ENCODE measurements at regions not wholly inside any gene's neighbourhood (a gene's known extent, or its start where the extent isn't known, plus 50 kb on each side); places are given as distances from the start of the nearest gene placed in this dataset.

- intact Hi-C loops (cut with DNase I), result no loop called here
- WGBS, 2 donors, result 67 to 89% methylated on average over 6 to 7 of the region's 7 CpGs
- H3K27me3 ChIP-seq, result peaks cover 0 to 17% (median 0%) of the 10 kb centered on the region in 4 donors
- TF ChIP-seq CTCF (IDR thresholded peaks at IDR 0.05) (no peak), POLR2A (IDR thresholded peaks at IDR 0.05) (no peak)
- H3K4me1 ChIP-seq, result peaks cover 0 to 12% (median 0%) of the 10 kb centered on the region in 3 donors
- no peaks in the 10 kb centered on the region for H3K9me3 ChIP-seq
- no peak overlapping the region for H3K27ac ChIP-seq
- H3K36me3 ChIP-seq, result no peaks in the 10 kb centered on the region
- no peak for DNase-seq
- H3K4me3 ChIP-seq, result no peak overlapping the region
Measured at GRCh38 chr20:57943950-57944349, 234.1 kb upstream of the PMEPA1 start.

GRCh38 chr20:57943291-57943690 is 233.5 kb upstream of the PMEPA1 start:
- TF ChIP-seq CTCF (IDR thresholded peaks at IDR 0.05) (no peak), POLR2A (IDR thresholded peaks at IDR 0.05) (no peak)
- H3K4me1 ChIP-seq, result peaks cover 0 to 12% (median 0%) of the 10 kb centered on the region in 3 donors
- H3K27me3 ChIP-seq, result peaks cover 0 to 17% (median 0%) of the 10 kb centered on the region in 4 donors
- 79 to 80% methylated on average over 6 to 7 of the region's 9 CpGs for WGBS, 2 donors
- no peak for DNase-seq
- intact Hi-C loops (cut with DNase I), result no loop called here
- H3K36me3 ChIP-seq, result no peaks in the 10 kb centered on the region
- H3K4me3 ChIP-seq, result no peak overlapping the region
- no peaks in the 10 kb centered on the region for H3K9me3 ChIP-seq
- no peak overlapping the region for H3K27ac ChIP-seq

GRCh38 chr20:57941604-57942381 is 232.0 kb upstream of the PMEPA1 start:
- 63 to 66% methylated on average over 14 to 15 of the region's 16 CpGs for WGBS, 2 donors
- DNase-seq, result no peak
- H3K9me3 ChIP-seq, result no peaks in the 10 kb centered on the region
- no peak overlapping the region for H3K27ac ChIP-seq
- TF ChIP-seq POLR2A (IDR thresholded peaks at IDR 0.05) (no peak), CTCF (IDR thresholded peaks at IDR 0.05) (no peak)
- peaks cover 0 to 17% (median 0%) of the 10 kb centered on the region in 4 donors for H3K27me3 ChIP-seq
- H3K4me3 ChIP-seq, result no peak overlapping the region
- H3K4me1 ChIP-seq, result peaks cover 0 to 9% (median 0%) of the 10 kb centered on the region in 3 donors
- H3K36me3 ChIP-seq, result no peaks in the 10 kb centered on the region
- intact Hi-C loops (cut with DNase I), result no loop called here

DNA sequence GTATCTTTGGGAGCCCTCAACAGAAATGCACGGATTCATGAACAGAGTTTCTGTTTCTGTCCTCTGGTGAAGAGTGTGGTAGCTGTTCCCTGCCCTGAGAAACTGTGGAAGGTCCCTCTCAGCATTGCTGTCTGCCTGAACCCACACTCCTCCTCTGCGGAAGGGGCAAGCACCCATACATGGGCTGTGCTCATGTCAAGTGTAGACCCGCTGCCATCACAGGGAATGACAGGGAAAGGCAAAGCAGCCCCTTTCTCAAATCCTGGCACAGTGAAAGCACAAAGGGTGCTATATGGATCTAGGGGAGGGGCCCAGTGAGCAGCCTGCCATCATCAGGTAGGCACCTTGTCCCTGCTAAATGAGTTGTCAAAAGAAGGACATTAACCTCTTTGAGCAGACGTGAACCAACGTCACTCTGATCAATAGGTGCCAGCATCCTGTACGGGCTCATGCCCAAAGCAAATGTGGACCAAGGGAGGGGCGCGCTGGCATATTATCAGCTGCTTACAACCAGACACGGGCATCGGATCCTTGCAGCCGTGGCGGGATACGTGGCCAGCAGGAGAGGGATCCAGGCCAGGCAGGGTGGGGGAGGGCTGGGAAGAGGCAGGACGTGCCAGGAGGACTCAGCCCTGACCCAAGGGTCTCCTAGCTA is 231.2 kb upstream of the PMEPA1 start:
- 56 to 70% methylated on average over 3 to 11 of the region's 14 CpGs for WGBS, 2 donors
- intact Hi-C loops (cut with DNase I), result no loop called here
- no peaks in the 10 kb centered on the region for H3K36me3 ChIP-seq
- peaks cover 0 to 9% (median 0%) of the 10 kb centered on the region in 3 donors for H3K4me1 ChIP-seq
- no peak for TF ChIP-seq POLR2A (IDR thresholded peaks at IDR 0.05)
- TF ChIP-seq CTCF (IDR thresholded peaks at IDR 0.05), result no peak
- H3K9me3 ChIP-seq, result no peaks in the 10 kb centered on the region
- H3K4me3 ChIP-seq, result no peak overlapping the region
- peaks cover 0 to 17% (median 0%) of the 10 kb centered on the region in 4 donors for H3K27me3 ChIP-seq
- no peak overlapping the region for H3K27ac ChIP-seq
- no peak for DNase-seq

GRCh38 chr20:57940376-57940775 is 230.6 kb upstream of the PMEPA1 start:
- WGBS, 2 donors, result 89 to 96% methylated on average over 4 of the region's 4 CpGs
- no peak for DNase-seq
- H3K27ac ChIP-seq, result no peak overlapping the region
- H3K9me3 ChIP-seq, result no peaks in the 10 kb centered on the region
- peaks cover 0 to 9% (median 0%) of the 10 kb centered on the region in 3 donors for H3K4me1 ChIP-seq
- H3K36me3 ChIP-seq, result no peaks in the 10 kb centered on the region
- peaks cover 0 to 17% (median 0%) of the 10 kb centered on the region in 4 donors for H3K27me3 ChIP-seq
- no peak overlapping the region for H3K4me3 ChIP-seq
- intact Hi-C loops (cut with DNase I), result no loop called here
- TF ChIP-seq POLR2A (IDR thresholded peaks at IDR 0.05) (no peak), CTCF (IDR thresholded peaks at IDR 0.05) (no peak)

All from esophagus squamous epithelium (tissue), 5 donors.